Endometrial microvascular endothelial cells (primary cell): ENCODE measurements at regions not wholly inside any gene's neighbourhood (a gene's known extent, or its start where the extent isn't known, plus 50 kb on each side); places are given as distances from the start of the nearest gene placed in this dataset.

Experiments
- in situ Hi-C: cut with HindIII; loops from 2 replicates; pipeline ENCODE4 v1.10.0; 2017; ENCODE audit warnings: low sequenced_read_pairs, low pct_unique_long_range_greater_than_20kb; ENCODE audit errors: inconsistent ontology term

DNA sequence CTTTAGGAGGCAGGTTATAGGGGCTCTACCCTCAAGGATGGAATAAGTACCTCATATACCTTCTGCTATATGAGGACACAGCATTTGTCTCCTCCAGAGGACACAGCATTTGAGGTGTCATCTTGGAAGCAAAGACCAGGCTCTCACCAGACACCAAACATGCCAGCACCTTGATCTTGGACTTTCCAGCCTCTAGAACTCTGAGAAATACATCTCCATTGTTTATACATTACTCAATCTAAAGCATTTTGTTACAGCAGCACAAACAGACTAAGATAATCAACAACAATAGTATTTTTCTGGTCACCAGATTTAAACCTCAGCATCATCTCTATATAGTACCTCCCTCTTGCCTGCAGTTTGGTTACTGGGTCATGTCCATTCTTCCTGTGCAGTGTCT is 237.5 kb upstream of the KLF3 start:
- in situ Hi-C loops = no loop called here

DNA sequence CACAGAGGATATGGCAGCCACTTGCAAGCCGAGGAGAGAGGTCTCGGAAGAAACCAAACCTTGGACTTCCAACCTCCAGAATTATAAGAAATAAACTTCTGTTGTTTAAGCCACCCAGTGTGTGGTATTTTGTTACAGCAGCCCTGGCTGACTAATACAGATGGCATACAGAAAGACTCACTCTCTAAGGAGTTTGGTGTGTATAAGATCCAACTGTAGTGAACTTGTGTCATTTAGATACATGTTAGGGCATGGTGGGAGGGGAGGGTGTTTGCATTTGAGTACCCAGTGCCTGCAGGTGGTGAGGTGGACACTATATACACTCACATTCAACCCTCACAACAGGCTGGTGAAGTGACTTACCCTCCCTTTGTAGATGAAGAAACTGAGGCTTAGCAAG is 233.2 kb upstream of the KLF3 start:
- in situ Hi-C loops = no loop called here

DNA sequence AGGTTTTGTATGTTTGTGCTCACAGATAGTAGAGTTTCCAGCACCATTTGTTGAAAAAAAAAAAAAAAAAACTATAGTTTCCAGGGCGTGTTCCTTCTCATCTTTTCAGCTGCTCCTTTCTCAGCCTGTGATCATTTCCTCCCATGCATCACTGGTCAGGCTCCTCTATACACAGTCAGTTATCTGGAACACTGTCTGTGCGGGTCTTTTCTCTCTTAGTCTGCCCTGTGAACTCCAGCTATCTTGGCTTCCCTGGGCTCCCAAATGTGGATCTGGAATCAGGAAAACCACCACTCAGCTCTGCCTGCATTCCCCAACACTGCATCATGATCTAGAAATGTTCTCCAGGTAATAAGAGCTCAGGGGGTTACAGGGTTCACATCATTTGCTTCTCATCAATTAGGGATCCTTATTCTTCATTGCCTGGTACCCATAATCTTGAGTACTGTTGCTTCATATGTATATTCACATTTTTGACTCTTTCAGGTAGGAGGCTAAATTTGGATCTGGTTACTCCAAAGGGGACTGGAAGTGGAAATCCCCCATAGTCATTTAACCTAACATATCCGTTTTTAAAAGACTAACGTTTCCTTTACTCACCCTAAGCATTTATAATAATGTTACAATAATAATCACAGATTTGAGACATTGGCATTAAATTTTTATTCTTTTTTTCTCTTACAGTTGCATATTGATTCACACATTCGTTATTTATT is 221.8 kb upstream of the KLF3 start:
- in situ Hi-C loops = no loop called here

DNA sequence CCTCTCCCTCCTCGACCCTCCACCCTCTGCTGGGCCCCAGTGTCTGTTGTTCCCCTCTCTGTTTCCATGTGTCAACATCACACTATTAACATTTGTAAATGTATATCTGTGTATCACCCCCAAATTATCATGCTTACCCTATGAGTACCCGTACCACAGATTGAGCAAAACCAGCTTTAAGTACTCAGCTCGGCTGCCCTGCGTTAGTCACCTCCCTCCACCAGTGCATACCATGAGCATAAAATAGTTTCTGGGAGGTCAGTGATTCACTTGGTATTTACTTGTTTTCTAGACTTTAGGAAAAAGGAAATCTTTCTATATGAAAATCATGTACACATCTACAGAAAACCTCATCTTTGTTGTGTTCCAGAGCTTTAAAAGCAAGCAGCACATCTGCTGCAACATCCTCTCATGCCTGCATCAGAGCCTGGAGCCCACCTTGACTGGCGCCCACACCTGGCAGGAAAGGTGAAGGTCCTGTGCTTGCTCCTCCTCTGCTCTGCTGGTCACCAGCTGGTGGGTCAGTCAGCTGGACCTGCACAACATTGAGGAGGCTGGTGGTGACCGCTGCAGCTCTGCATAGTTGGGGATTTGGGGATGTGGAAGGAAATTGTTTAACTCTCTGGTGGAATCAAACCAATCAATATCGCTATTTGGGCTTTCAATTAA is 214.4 kb upstream of the KLF3 start:
- in situ Hi-C loops = no loop called here

DNA sequence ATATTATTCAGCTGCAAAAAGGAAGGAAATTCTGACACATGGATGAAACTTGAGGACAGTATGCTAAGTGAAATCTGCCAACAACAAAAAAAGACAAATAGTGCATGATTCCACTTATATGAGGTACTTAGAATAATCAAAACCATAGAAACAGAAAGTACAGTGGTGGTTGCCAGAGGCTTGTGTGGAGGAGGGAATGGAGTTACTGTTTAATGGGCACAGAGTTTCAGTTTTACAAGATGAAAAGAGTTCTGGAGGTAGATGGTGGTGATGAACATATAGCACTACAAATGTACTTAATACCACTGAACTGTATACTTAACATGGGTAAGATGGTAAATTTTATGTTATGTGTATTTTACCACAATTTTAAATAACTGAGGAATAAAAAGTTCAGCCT is 212.0 kb upstream of the KLF3 start:
- in situ Hi-C loops = no loop called here

DNA sequence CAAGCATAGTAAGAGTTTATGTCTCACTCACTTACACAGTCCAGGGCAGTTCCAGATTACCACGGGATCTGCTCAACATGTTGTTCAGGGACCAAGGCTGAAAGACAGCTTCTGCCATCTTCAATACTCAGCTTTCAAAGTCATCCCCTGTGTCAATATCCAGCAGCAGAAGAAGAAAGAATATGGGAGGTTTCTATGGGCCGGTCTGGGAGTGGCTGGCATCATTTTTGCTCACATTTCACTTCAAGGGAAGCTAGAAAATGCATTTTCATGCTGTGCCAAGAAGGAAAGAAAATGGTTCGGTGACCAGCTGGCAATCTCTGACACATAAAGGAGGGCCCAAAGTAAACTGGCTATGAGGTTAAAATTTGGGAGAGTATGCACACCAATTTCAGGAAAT is 211.5 kb upstream of the KLF3 start:
- in situ Hi-C loops = no loop called here

DNA sequence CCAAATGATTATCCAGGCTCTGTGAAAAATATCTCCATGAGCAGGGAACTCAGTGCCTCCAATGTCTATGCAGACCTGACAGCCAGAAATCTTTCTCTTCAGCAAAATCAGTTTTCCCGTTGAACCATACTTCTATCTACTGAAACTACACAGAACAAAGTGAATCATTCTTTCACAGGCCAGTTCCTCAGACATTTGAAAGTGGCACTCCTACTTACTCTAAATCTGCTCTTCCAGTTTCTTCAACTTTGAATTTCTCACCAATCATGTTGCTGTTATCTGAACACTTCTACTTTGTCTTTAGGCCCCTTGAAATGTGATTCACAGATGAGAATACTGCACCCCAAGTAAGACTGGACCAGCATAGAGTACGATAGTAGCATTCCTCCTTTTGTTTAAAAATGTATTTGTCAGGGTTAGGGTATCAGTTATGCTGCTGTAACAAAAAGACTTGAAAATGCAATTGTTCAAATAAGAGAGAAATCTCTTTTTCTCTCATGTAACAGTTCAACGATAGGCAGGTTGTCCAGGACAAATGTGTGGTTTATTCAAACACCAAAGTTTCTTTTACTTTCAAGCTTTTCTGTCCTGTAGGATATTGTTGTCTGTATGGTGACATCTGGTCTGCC is 210.6 kb upstream of the KLF3 start:
- in situ Hi-C loops = no loop called here

DNA sequence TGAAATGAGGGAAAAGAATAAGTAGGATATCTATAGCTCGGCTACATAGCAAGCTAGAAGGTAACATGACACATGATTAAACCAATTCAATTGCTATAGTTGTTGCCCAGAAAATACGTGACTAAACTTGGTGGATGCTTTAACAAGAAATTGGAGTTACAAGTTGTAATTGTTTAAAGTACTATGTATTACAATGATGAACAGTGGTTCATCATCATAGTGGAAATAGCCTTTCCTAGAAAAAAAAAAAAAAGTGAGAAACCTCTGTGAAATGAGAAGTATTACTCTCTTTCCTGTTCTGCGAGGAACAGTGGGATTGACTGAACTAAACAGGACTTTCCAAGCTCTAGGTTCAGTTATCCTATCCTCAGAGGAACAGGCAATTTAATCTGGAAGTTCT is 209.7 kb upstream of the KLF3 start:
- in situ Hi-C loops = no loop called here

DNA sequence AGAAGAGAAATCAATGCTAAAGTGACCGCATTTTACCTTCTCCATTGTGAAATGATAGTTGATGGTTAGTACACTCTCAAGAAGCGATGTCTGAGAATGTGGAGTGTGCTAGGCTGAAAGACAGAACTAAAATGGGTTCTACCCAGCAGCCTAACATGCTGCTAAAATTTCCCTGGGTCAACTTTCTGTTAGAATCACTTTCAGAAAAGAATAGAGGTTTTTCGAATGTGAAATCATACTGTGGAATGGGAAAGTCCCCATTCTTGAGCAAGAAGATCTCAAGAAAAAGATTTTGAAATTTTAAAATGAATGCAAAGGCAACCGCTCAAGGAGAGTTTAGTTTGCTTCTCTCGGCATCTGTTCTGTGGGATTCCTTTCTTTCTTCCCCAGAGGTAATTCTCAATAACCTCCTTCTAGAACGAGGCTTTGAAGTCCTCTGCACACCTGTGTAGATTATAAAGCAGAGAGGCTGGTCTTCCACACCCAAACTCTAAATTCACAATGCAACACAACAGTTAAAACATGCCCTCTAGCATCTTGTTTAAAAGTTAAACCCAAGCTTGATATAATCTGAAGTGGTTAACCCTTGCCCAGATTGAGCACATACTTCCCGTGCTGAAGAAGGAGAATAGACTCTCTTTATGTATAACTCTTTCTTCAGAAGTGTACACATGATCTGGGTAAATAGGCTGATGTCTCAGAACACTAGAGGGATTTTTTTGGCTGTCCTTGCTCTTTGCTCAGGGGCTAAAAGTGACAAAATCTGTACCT is 208.7 kb upstream of the KLF3 start:
- in situ Hi-C loops = no loop called here

DNA sequence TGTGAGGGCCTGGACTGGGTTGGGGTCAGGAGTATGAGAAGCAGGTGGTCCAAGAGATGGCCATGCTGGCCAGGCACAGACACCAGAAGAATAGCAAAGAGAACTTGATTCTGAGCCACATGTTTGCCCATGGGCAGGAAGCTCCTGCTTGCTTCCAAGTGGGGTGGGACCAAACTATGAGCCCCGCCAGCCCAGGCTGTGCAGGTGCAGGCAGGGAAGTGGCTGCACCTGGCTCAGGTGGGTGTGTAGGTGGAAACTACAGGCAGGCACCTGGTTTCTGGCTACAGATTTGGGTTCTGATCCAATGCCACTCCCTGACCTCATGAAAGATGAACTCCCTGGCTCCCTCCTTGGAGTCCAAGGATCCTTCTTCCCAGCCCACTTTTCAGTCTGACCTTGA is 207.9 kb upstream of the KLF3 start:
- in situ Hi-C loops = no loop called here

DNA sequence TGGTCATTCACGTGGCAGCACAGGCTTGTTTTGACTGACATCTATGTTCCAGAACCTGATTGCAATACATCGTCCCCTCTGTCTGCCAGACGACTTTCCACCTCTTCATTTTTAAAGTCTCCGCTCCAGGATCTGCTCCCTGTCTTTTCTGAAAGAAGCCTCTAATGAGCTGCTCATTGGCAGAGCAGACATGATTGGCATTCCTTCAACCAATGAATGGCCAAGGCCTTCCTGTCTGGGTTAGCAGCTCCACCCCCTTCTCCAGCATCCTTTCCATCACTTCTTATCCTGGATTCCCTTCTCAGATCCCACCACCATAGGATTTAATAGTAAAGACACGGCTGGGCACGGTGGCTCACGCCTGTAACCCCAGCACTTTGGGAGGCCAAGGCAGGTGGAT is 202.7 kb upstream of the KLF3 start:
- in situ Hi-C loops = no loop called here

DNA sequence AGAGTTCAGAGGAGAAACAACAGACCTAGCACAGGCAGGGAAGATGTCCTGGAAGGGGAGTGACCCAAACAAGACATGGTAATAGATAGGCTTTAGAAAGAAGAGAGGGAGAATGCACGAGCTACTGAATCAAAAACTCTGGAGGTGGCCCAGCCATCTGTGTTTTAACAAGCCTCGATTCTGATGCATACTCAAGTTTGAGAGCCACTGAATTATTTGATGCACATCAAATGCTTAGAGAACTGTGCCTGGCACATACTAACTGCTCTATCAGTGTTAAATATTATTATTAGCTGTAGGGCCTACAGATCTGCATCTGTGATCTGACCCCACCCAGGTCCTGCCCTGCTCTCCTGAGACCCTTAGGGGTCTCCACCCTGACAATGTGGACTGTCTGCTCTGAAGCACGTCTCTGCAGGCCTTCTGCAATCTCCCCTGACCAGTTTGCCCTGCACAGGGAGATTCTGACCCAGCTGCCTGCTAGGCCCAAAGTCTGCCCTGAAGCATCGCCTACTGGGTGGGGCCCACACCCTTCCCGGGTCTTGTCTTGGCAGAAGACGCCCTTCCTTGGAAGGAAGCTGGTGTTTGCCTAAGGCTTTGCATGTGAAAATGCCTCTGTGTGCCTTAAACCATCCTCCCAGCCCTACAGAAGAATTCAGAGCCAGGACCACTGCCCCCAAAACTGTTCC is 201.5 kb upstream of the KLF3 start:
- in situ Hi-C loops = no loop called here

DNA sequence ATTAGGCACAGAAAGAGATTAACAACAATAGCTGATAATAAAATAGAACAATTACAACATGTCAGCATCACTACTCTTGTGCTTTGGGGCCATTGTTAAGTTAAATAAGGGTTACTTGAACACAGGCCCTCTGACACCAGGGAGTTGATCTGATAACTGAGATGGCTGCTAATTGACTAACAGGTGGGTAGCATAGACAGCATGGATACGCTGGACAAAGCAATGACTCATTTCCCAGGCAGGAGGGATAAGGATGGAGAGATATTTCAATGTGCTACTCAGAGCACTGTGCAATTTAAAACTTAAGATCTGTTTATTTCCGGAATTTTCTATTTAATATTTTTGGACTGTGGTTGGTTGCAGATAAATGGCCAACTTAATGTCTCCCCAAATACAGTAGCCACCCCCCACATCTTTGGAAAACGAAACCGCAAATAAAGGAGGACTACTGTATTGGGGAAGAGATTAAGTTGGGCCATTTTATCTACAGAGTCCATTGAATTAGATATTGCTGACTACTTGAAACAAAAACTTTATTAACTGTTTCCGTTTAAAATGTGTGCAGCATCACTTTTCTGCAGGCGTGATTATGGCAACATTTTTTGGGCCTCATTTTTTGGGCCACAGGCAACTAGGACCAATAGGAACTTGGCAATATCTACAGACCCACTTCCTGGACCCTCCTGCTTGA is 200.6 kb upstream of the KLF3 start:
- in situ Hi-C loops = no loop called here

DNA sequence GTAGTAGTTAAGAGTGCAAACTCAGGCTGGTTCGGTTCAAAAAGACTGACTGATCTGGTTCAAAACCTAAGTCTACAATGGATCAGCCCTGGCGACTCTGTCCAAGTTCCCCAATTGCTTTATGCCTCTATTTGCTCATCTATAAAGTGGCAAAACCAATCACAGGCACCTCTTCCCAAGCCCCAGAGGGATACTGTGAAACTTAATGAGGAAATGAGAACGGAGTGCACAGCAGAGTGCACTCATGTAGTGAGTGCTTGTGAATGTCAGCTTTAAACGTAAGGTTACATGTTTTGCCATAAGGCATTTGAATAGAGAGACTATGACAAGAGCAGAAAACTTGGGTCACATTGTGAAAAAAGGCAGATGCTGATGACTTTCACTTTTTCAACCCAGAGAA is 199.7 kb upstream of the KLF3 start:
- in situ Hi-C loops = no loop called here

DNA sequence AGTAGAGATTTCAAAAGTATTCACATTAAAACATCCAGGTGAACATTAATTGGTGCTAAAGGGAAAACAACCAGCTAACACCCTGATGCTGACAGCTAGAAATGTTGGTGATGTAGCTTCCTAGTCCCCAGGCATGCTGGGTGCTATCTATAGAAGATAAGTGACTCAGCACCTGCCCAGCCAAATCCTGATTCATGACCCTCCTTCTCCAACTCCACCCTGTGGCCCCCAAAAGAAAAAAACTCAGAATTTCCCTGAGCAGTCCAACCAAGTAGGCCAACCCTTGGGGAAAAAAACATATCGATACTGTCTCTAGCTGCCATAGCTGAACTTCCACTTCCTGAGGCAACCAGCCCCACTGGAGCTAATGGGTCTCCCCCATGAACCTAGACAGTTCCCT is 197.6 kb upstream of the KLF3 start:
- in situ Hi-C loops = no loop called here

DNA sequence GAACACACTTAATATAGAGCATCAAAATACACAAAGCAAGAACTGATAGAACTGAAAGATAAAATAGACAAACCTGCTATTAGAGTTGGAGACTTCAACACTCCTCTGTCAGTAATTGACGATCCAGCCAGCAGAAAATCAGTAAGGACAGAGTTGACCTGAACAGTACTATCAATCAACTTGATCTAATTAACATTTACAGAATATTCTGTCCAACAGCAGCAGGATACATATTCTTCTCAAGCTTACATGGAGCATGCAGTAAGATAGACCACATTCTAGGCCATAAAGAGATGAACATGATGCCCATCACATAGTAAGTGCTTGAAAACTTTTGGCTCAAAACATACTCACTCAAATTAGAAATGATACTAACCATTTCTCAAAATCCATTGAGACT is 196.7 kb upstream of the KLF3 start:
- in situ Hi-C loops = no loop called here

DNA sequence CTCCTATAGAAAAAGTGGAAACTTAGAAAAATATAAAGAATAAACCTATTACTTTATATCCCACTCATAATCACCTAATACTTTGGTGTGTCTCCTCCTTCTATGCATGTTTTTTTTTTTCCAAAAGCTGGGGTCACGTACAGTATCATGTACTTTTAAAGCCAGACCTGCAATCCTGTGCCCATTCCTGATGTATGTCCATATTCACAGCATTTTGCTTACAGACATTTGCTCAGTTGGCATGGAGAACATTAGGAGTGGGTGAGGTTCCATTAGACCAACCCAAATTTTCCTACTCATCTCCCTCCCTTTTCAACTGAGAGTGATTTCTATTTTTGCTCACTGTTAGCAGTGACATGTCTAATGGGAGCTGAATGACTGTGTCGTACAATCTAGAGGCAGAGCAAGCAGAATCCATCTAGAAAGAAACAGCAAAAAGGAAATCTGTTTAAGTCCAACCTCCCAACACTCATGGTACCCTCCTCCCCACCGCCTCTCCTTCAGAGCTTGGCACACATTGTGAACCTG is 195.6 kb upstream of the KLF3 start:
- in situ Hi-C loops = no loop called here

DNA sequence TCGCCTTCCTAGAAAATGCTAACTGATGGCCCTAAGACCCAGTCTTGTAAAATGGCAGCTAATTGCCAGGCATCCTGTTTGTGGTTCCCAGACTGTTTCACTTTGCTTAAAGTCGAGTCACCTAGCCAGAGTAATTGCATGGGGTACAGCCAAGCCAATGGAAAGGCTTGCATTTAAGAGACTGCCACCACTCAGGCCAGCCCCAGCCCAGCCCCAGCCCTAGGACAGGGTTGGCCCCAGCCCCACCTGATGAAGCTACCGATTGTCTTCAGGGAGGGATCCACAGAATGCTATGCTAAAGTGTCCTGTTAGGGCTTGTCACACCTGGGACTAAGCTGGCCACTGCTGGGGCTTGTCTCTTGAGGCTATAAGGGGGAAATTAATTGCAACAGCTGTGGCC is 194.6 kb upstream of the KLF3 start:
- in situ Hi-C loops = no loop called here
